ENCODE measurements at regions not wholly inside any gene's neighbourhood (a gene's known extent, or its start where the extent isn't known, plus 50 kb on each side); places are given as distances from the start of the nearest gene placed in this dataset.

DNA sequence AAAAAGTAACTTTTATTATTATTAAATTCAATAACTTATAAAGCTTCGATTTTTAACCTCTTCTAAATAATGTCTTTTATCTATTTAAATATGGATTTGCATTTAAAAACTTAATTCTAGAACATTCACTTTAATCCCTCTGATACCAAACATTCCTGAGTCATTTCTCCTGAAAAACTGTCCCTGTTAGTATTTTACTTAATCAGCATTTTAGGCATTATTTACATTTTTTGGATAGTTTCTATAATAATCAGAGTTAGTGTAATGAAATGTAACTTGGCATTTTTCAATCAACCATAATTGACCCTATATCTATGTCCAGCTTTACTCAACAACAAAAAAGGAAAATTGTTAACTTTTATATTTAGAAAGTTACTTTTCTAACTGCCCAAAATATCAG lies 428.1 kb downstream of the PCDH17 start:
- Histone ChIP-seq H4K20me1 (ENCODE audit: insufficient read depth, poor library complexity, severe bottlenecking) (no peaks in the 10 kb centered on the region), H3K9me3 (ENCODE audit: low read depth) (no peaks in the 10 kb centered on the region), H3K4me2 (no peak overlapping the region), H3K4me3 (no peak overlapping the region), H2AFZ (no peak overlapping the region), H3K36me3 (replicated peaks; ENCODE audit: insufficient read depth, low read depth) (no peaks in the 10 kb centered on the region), H3K79me2 (no peaks in the 10 kb centered on the region), H3K9me2 (replicated peaks; ENCODE audit: insufficient read depth) (no peaks in the 10 kb centered on the region), H3K4me1 (ENCODE audit: insufficient read depth) (no peaks in the 10 kb centered on the region), H3K27me3 (no peaks in the 10 kb centered on the region), H3K27ac (no peak overlapping the region)
- DNase-seq (ENCODE audit: low spot score) = no peak
- 78% methylated on average over 1 of the region's 1 CpG for WGBS (ENCODE audit: low lambda C conversion rate, missing lambda C conversion rate)
- no peak for TF ChIP-seq EZH2 (IDR thresholded peaks at IDR 0.05; ENCODE audit: borderline replicate concordance)
- TF ChIP-seq, protein P1, sequence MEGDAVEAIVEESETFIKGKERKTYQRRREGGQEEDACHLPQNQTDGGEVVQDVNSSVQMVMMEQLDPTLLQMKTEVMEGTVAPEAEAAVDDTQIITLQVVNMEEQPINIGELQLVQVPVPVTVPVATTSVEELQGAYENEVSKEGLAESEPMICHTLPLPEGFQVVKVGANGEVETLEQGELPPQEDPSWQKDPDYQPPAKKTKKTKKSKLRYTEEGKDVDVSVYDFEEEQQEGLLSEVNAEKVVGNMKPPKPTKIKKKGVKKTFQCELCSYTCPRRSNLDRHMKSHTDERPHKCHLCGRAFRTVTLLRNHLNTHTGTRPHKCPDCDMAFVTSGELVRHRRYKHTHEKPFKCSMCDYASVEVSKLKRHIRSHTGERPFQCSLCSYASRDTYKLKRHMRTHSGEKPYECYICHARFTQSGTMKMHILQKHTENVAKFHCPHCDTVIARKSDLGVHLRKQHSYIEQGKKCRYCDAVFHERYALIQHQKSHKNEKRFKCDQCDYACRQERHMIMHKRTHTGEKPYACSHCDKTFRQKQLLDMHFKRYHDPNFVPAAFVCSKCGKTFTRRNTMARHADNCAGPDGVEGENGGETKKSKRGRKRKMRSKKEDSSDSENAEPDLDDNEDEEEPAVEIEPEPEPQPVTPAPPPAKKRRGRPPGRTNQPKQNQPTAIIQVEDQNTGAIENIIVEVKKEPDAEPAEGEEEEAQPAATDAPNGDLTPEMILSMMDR (IDR thresholded peaks at IDR 0.05; ENCODE audit: poor library complexity) = no peak
- no peak for TF ChIP-seq EZH2phosphoT487 (IDR thresholded peaks at IDR 0.05; ENCODE audit: low read depth, severe bottlenecking, unreplicated experiment)

DNA sequence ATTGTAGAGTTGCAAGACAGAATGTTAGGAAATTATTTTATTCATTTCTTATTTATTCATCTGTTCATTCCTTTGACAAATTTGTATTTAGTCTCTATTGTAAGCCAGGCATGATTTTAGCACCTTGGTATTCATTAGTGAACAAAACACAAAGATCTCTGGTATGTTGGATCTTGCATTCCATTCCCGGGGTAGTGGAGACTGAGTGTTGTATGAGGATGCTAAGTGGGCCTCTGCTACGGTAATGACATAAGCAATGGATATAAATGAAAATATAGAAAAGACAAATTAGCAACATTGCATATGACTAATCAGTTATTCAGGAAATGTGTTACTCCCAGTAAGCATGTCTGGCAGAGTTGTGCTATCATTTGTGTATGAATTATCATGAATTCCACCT lies 449.3 kb downstream of the PCDH17 start:
- H3K4me3 ChIP-seq = no peak overlapping the region
- H3K27ac ChIP-seq = no peak overlapping the region
- H3K4me2 ChIP-seq = no peak overlapping the region
- H2AFZ ChIP-seq = no peak overlapping the region
- H3K79me2 ChIP-seq = no peaks in the 10 kb centered on the region
- no peaks in the 10 kb centered on the region for H4K20me1 ChIP-seq (ENCODE audit: insufficient read depth, poor library complexity, severe bottlenecking)
- H3K9me2 ChIP-seq (replicated peaks; ENCODE audit: insufficient read depth) = no peaks in the 10 kb centered on the region
- no peaks in the 10 kb centered on the region for H3K9me3 ChIP-seq (ENCODE audit: low read depth)
- TF ChIP-seq EZH2 (IDR thresholded peaks at IDR 0.05; ENCODE audit: borderline replicate concordance) = no peak
- TF ChIP-seq, protein P1 (IDR thresholded peaks at IDR 0.05; ENCODE audit: poor library complexity) = no peak
- no peak for TF ChIP-seq EZH2phosphoT487 (IDR thresholded peaks at IDR 0.05; ENCODE audit: low read depth, severe bottlenecking, unreplicated experiment)
- no peaks in the 10 kb centered on the region for H3K4me1 ChIP-seq (ENCODE audit: insufficient read depth)
- no peaks in the 10 kb centered on the region for H3K36me3 ChIP-seq (replicated peaks; ENCODE audit: insufficient read depth, low read depth)
- WGBS (ENCODE audit: low lambda C conversion rate, missing lambda C conversion rate) = 50% methylated on average over 2 of the region's 2 CpGs
- no peaks in the 10 kb centered on the region for H3K27me3 ChIP-seq
- no peak for DNase-seq (ENCODE audit: low spot score)

DNA sequence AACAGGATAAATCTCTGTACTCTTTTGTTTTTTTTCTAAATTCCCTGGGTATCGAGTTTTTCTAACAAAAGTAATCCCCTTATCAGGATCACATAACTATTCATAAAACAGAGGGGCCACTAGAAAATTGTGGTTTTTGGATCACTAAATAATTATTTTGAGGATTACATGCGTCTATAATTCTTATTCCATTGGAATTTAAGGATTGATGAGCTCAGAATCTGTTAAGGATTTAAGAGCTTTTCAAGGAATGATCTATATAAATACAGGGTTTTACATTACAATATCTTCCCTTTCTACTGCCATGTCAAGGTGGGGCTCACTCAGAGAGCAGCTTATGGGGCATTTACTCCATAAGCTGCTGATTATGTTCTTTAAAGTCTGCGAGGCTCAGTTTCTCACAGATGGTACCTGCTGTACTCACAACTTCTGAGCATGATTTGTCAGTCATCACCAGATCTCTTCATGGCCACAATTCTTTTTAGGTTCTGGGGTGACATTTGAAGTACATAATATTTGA lies 449.8 kb downstream of the PCDH17 start:
- no peak for TF ChIP-seq EZH2phosphoT487 (IDR thresholded peaks at IDR 0.05; ENCODE audit: low read depth, severe bottlenecking, unreplicated experiment)
- TF ChIP-seq, protein P1 (IDR thresholded peaks at IDR 0.05; ENCODE audit: poor library complexity) = no peak
- no peaks in the 10 kb centered on the region for H3K36me3 ChIP-seq (replicated peaks; ENCODE audit: insufficient read depth, low read depth)
- no peaks in the 10 kb centered on the region for H3K9me2 ChIP-seq (replicated peaks; ENCODE audit: insufficient read depth)
- H3K79me2 ChIP-seq = no peaks in the 10 kb centered on the region
- no peak overlapping the region for H3K27ac ChIP-seq
- WGBS (ENCODE audit: low lambda C conversion rate, missing lambda C conversion rate) = 38% methylated on average over 3 of the region's 3 CpGs
- no peaks in the 10 kb centered on the region for H3K9me3 ChIP-seq (ENCODE audit: low read depth)
- DNase-seq (ENCODE audit: low spot score) = no peak
- H3K4me3 ChIP-seq = no peak overlapping the region
- H3K4me2 ChIP-seq = no peak overlapping the region
- no peak overlapping the region for H2AFZ ChIP-seq
- no peaks in the 10 kb centered on the region for H4K20me1 ChIP-seq (ENCODE audit: insufficient read depth, poor library complexity, severe bottlenecking)
- H3K27me3 ChIP-seq = no peaks in the 10 kb centered on the region
- H3K4me1 ChIP-seq (ENCODE audit: insufficient read depth) = no peaks in the 10 kb centered on the region

DNA sequence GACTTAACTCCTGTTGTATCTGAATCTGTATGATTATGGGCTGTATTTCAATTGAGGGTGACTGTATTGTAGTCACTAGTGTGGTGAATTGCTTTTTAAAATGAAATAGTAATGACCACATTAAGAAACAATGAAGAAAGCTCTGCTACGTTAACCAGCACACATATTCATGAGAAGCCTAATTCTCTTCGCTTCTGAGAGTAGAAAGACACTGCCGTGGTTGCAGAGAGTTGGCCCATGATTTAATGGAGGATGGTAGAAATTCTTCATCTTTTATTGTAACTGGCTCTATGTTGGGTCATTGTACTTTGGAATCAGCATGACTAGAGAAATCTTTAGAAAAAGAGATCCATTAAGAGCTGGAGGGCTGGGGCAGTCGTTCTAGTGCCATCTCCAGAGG lies 451.5 kb downstream of the PCDH17 start:
- H3K4me2 ChIP-seq = no peak overlapping the region
- no peak for DNase-seq (ENCODE audit: low spot score)
- H3K9me2 ChIP-seq (replicated peaks; ENCODE audit: insufficient read depth) = no peaks in the 10 kb centered on the region
- H3K79me2 ChIP-seq = no peaks in the 10 kb centered on the region
- no peaks in the 10 kb centered on the region for H3K36me3 ChIP-seq (replicated peaks; ENCODE audit: insufficient read depth, low read depth)
- 90% methylated on average over 4 of the region's 4 CpGs for WGBS (ENCODE audit: low lambda C conversion rate, missing lambda C conversion rate)
- H3K27ac ChIP-seq = no peak overlapping the region
- no peaks in the 10 kb centered on the region for H3K9me3 ChIP-seq (ENCODE audit: low read depth)
- TF ChIP-seq EZH2phosphoT487 (IDR thresholded peaks at IDR 0.05; ENCODE audit: low read depth, severe bottlenecking, unreplicated experiment) (no peak), EZH2 (IDR thresholded peaks at IDR 0.05; ENCODE audit: borderline replicate concordance) (no peak)
- TF ChIP-seq, protein P1 (IDR thresholded peaks at IDR 0.05; ENCODE audit: poor library complexity) = no peak
- H3K4me3 ChIP-seq = no peak overlapping the region
- H3K27me3 ChIP-seq = no peaks in the 10 kb centered on the region
- no peaks in the 10 kb centered on the region for H4K20me1 ChIP-seq (ENCODE audit: insufficient read depth, poor library complexity, severe bottlenecking)
- H3K4me1 ChIP-seq (ENCODE audit: insufficient read depth) = no peaks in the 10 kb centered on the region
- no peak overlapping the region for H2AFZ ChIP-seq

All from hepatocyte (in vitro differentiated cells).